Small intestine (tissue), 7 donors: ENCODE measurements at regions not wholly inside any gene's neighbourhood (a gene's known extent, or its start where the extent isn't known, plus 50 kb on each side); places are given as distances from the start of the nearest gene placed in this dataset.

Experiments
- DNase-seq, 2 donors: peaks; one replicate each; pipeline versions ENCODE4 v3.0.0 to v3.0.0-alpha.2; 2013
- FAIRE-seq: peaks from 2 replicates; lab custom pipeline; 2012; peaks lifted over from hg19 to GRCh38; lab: Jason Lieb, UNC
- H3K27ac ChIP-seq, 3 donors: one replicate each; pipeline ENCODE4 v1.5.1; 2013; ENCODE audit warnings: low read length in 2 of 3, mild to moderate bottlenecking in 2 of 3, control low read depth in 1 of 3, inconsistent platforms in 1 of 3, low read depth in 1 of 3, moderate library complexity in 1 of 3
- H3K27me3 ChIP-seq, 3 donors: one replicate each; pipeline ENCODE4 v1.6.1; 2013; ENCODE audit warnings: low read length in 3 of 3, inconsistent platforms in 1 of 3; ENCODE audit not compliant: control insufficient read depth in 3 of 3, insufficient read depth in 3 of 3
- H3K36me3 ChIP-seq, 3 donors: one replicate each; pipeline ENCODE4 v1.6.1; 2013; ENCODE audit warnings: low read length in 3 of 3, inconsistent platforms in 1 of 3, low read depth in 1 of 3, mild to moderate bottlenecking in 1 of 3, moderate library complexity in 1 of 3; ENCODE audit not compliant: control insufficient read depth in 3 of 3, insufficient read depth in 2 of 3
- H3K4me1 ChIP-seq, 3 donors: one replicate each; pipeline ENCODE4 v1.6.1; 2013; ENCODE audit warnings: low read length in 2 of 3, inconsistent platforms in 1 of 3, low read depth in 1 of 3, mild to moderate bottlenecking in 1 of 3, moderate library complexity in 1 of 3; ENCODE audit not compliant: control insufficient read depth in 3 of 3, insufficient read depth in 2 of 3
- H3K4me3 ChIP-seq, 3 donors: one replicate each; pipeline ENCODE4 v1.5.1; 2013; ENCODE audit warnings: low read length in 3 of 3, control low read depth in 1 of 3, inconsistent platforms in 1 of 3, low read depth in 1 of 3, mild to moderate bottlenecking in 1 of 3, moderate library complexity in 1 of 3
- H3K9me3 ChIP-seq, 2 donors: one replicate each; pipeline ENCODE4 v1.6.1; 2013; ENCODE audit warnings: low read depth in 1 of 2, low read length in 1 of 2; ENCODE audit not compliant: control insufficient read depth in 2 of 2, insufficient read depth in 1 of 2
- WGBS, 3 donors: extraction: QIAGEN DNeasy Blood & Tissue Kit; methylation state at CpG; one replicate each; pipeline ENCODE4 v1.1.7; 2013; 5-methylcytosine and 5-hydroxymethylcytosine counted together
- donor health status: healthy with polysubstance abuse.
- donor health status: control.
- donor health status: control.
- donor health status: Bipolar disorder and iron deficiency.
- donor health status: healthy.

- Histone ChIP-seq H3K9me3 (peaks cover 0 to 1% of the 10 kb centered on the region in 2 donors), H3K4me1 (no peaks in the 10 kb centered on the region), H3K27me3 (no peaks in the 10 kb centered on the region), H3K27ac (no peak overlapping the region), H3K36me3 (no peaks in the 10 kb centered on the region), H3K4me3 (no peak overlapping the region)
- FAIRE-seq = no peak
- DNase-seq = no peak
- WGBS, 3 donors = 46 to 57% (median 49%) methylated on average over 5 of the region's 5 CpGs
Observed at GRCh38 chr7:137080516-137081203, 212.2 kb downstream of the CHRM2 start.

DNA sequence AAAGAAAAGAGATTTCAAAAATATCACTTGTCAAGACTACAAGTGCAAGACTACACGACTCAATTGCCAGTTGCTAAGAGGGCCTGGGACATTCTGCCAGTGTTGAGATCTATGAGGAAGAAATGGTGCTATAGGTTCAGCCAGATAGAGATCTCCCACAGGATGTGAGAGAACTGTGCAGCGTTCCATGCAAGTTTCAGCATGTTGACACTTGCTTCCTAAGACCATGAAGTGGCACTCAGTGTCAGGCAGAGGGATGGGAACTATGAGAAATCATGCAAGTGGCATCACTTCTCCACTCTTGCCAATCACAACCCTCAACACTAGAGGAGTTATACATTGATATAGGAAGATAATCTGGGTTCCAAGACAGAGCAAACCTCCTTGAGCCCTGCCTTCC lies 210.3 kb downstream of the CHRM2 start:
- H3K4me3 ChIP-seq = no peak overlapping the region
- H3K27me3 ChIP-seq = no peaks in the 10 kb centered on the region
- 66 to 75% (median 69%) methylated on average over 2 of the region's 2 CpGs for whole genome bisulfite sequencing, 3 donors
- no peaks in the 10 kb centered on the region for H3K36me3 ChIP-seq
- peaks cover 0 to 1% of the 10 kb centered on the region in 2 donors for H3K9me3 ChIP-seq
- H3K4me1 ChIP-seq = no peaks in the 10 kb centered on the region
- no peak for DNase-seq
- no peak overlapping the region for H3K27ac ChIP-seq
- FAIRE-seq = no peak

DNA sequence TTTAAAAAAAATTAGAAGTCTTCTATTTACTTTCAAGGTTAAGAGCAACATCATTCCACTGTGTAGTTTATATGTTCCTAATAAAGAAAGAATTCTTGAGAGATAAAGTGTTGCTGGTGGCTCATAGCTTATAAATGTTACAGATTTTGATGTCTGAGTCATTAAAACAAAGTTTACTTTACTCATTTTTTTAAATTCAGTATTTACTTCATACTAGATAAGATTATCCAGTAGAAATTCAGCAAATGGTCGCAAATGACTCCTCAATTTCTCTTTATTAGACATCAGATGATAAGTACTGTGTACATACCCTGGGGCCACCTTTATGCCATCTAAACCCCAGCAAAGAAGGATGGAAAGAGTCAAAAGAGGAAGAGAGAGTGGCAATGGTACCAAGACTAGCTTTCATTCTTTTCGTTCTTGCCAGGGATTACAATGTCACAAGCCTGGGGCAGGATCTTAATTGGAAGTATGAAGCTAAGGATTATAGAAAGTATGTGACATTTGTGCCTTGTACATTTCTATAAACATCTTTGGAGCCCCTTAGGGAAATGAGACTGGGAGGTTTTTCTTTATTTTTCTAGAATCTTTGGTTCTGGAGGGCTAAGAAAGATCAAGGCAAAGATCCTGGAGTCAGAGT lies 206.1 kb downstream of the CHRM2 start:
- DNase-seq (no peak), FAIRE-seq (no peak)
- H3K27me3 ChIP-seq = no peaks in the 10 kb centered on the region
- no peaks in the 10 kb centered on the region for H3K9me3 ChIP-seq
- no peak overlapping the region for H3K4me3 ChIP-seq
- H3K4me1 ChIP-seq = no peaks in the 10 kb centered on the region
- WGBS, 3 donors = 25 to 54% (median 27%) methylated on average over 2 of the region's 2 CpGs
- no peak overlapping the region for H3K27ac ChIP-seq
- no peaks in the 10 kb centered on the region for H3K36me3 ChIP-seq

DNA sequence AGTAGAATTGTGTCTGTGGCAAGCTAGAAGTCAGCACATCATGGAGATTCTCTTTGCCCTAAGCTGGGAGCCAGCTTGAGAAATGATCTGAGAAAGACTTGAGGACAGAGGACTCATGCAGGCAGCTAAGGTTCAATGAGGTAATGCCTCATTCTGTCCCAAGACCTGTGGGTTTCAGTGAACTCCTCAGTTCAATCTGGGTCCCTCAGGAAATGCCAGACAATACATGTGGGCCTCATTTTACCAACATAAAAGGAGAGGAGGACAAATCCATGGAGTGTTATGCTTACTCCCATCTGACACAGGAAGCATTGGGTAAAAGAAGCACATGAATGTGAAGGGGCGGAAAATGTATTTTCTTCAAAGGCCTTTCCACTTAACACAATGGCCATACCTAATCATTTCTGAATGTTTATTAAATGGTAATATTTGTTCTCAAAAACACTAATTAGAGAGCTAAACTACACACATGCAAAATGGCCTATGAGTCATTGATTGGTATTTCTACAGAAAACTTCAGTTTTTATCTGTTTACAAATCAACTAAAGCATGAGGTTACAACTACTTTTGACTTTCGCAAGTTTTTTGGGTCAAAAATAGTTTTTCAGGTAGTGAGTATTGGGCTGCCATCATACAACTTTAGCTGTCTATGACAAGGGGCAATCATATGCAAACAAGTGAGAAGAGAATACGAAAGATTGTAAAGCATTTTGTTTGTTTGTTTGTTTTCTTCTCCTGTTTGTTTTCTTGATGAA lies 205.3 kb downstream of the CHRM2 start:
- DNase-seq (no peak), FAIRE-seq (no peak)
- H3K27me3 ChIP-seq = no peaks in the 10 kb centered on the region
- WGBS, 3 donors = 87 to 92% (median 91%) methylated on average over 3 of the region's 3 CpGs
- H3K4me1 ChIP-seq = no peaks in the 10 kb centered on the region
- no peak overlapping the region for H3K4me3 ChIP-seq
- no peaks in the 10 kb centered on the region for H3K9me3 ChIP-seq
- no peak overlapping the region for H3K27ac ChIP-seq
- no peaks in the 10 kb centered on the region for H3K36me3 ChIP-seq
